GM06990 (cell line): ENCODE measurements at regions not wholly inside any gene's neighbourhood (a gene's known extent, or its start where the extent isn't known, plus 50 kb on each side); places are given as distances from the start of the nearest gene placed in this dataset.

ENCODE experiments used
- DNase-seq: peaks from one replicate; pipeline ENCODE4 v3.0.0-alpha.2; 2011; ENCODE audit not compliant: insufficient read length; ENCODE audit errors: extremely low read depth
- H3K27me3 ChIP-seq: replicated peaks from 2 replicates; pipeline ENCODE4 v1.6.0; 2011; ENCODE audit warnings: low read length; ENCODE audit not compliant: control insufficient read depth, insufficient read depth
- H3K36me3 ChIP-seq: 2 replicates; pipeline ENCODE4 v1.5.1; 2011; ENCODE audit warnings: low read length; ENCODE audit not compliant: control insufficient read depth, insufficient read depth
- H3K4me3 ChIP-seq: replicated peaks from 2 replicates; pipeline ENCODE4 v1.5.1; 2011; ENCODE audit warnings: low read depth, mild to moderate bottlenecking, control low read depth, low read length
- TF ChIP-seq, protein P1 (sequence below): IDR thresholded peaks from 2 replicates; pipeline ENCODE4 v1.5.1; 2011; ENCODE audit warnings: low read length, control low read depth, mild to moderate bottlenecking, inconsistent platforms; ENCODE audit not compliant: insufficient read depth, poor library complexity, severe bottlenecking

GRCh38 chr10:112092519-112092918 lies 91.0 kb downstream of the GPAM start:
- no peaks in the 10 kb centered on the region for H3K27me3 ChIP-seq
- TF ChIP-seq, protein P1, sequence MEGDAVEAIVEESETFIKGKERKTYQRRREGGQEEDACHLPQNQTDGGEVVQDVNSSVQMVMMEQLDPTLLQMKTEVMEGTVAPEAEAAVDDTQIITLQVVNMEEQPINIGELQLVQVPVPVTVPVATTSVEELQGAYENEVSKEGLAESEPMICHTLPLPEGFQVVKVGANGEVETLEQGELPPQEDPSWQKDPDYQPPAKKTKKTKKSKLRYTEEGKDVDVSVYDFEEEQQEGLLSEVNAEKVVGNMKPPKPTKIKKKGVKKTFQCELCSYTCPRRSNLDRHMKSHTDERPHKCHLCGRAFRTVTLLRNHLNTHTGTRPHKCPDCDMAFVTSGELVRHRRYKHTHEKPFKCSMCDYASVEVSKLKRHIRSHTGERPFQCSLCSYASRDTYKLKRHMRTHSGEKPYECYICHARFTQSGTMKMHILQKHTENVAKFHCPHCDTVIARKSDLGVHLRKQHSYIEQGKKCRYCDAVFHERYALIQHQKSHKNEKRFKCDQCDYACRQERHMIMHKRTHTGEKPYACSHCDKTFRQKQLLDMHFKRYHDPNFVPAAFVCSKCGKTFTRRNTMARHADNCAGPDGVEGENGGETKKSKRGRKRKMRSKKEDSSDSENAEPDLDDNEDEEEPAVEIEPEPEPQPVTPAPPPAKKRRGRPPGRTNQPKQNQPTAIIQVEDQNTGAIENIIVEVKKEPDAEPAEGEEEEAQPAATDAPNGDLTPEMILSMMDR = no peak
- no peak overlapping the region for H3K4me3 ChIP-seq
- DNase-seq = no peak
- no peaks in the 10 kb centered on the region for H3K36me3 ChIP-seq

- Histone ChIP-seq H3K4me3 (no peak overlapping the region), H3K27me3 (no peaks in the 10 kb centered on the region), H3K36me3 (no peaks in the 10 kb centered on the region)
- no peak for DNase-seq
- TF ChIP-seq, protein P1 = no peak
Observed at GRCh38 chr10:112094984-112095383, 88.6 kb downstream of the GPAM start.

DNA sequence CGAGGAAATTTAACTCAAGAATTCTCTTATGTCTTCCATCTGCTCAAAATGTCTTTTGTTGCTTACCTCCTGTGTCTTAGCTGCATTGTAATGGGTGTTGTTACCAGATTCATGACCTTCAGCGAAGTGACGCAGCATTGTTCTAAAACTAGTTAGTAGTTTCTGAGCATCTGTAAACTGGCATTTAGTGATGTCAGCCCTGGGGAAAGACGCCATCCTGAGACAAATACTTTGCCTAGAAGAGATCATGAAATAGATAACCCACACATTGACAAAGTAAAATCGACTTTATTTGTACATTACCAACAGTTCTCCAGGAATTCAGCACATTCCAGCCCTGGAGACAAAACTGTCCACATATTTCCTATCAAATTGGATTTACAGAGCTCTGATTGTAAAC lies 87.8 kb downstream of the GPAM start:
- TF ChIP-seq, protein P1 = no peak
- DNase-seq = no peak
- Histone ChIP-seq H3K27me3 (no peaks in the 10 kb centered on the region), H3K36me3 (no peaks in the 10 kb centered on the region), H3K4me3 (no peak overlapping the region)

- TF ChIP-seq, protein P1 = no peak
- DNase-seq = no peak
- no peak overlapping the region for H3K4me3 ChIP-seq
- no peaks in the 10 kb centered on the region for H3K36me3 ChIP-seq
- no peaks in the 10 kb centered on the region for H3K27me3 ChIP-seq
Observed at GRCh38 chr10:112098682-112099081, 84.9 kb downstream of the GPAM start.
